WI38 (cell line): ENCODE measurements at regions not wholly inside any gene's neighbourhood (a gene's known extent, or its start where the extent isn't known, plus 50 kb on each side); places are given as distances from the start of the nearest gene placed in this dataset.
"Not testable (repeated sequence)": the region's sequence is repeated elsewhere in the genome, so short reads cannot be mapped to it uniquely, and the experiment has no call there.

Experiments
- H3K4me3 ChIP-seq: 2 replicates; pipeline ENCODE4 v1.5.1; 2011; ENCODE audit warnings: low read depth, mild to moderate bottlenecking, control low read depth, low read length
- TF ChIP-seq, protein P1 (sequence below): IDR thresholded peaks from 2 replicates; pipeline ENCODE4 v1.5.1; 2012; ENCODE audit warnings: low read depth, mild to moderate bottlenecking, control low read depth, low read length

DNA sequence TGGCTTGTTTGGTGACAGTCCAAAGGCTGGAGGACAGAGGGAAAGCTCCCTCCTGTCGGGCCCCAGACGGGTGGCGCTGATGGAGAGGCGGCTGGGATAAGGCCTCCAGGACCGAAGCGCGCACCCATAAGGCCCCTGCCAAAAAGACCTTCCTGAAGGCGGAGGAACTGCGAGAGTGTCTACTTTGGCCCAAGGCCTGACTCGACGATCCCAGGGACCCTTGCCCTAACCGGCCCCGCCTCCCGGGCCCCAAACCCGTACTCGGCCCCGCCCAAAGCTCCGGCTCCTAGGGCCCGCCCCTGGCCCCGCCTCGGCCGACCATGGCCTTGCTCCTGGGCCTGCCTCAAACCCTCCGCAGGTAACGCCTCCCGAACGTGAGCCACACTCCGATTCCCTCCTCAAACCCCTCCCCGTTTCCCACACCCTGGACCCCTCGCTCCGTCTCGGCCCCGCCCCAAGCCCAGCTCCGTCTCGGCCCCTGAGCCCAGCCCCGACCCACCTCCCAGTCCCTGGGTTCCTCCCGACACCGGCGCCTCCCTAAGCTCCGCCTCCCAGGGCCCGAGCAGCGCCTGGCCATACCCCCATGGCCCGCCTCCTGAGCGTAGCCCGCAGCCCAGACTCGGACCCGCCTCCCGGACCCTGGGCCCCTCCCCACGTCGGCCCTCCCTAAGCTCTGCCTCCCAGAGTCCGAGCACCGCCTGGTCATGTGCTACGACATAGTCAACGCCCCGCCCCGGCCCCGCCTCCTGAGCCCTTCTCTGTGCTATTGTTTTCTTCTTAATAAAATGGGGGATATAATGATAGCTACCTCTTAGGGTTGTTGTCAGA is 90.0 kb upstream of the DRD5 start:
- TF ChIP-seq, protein P1, sequence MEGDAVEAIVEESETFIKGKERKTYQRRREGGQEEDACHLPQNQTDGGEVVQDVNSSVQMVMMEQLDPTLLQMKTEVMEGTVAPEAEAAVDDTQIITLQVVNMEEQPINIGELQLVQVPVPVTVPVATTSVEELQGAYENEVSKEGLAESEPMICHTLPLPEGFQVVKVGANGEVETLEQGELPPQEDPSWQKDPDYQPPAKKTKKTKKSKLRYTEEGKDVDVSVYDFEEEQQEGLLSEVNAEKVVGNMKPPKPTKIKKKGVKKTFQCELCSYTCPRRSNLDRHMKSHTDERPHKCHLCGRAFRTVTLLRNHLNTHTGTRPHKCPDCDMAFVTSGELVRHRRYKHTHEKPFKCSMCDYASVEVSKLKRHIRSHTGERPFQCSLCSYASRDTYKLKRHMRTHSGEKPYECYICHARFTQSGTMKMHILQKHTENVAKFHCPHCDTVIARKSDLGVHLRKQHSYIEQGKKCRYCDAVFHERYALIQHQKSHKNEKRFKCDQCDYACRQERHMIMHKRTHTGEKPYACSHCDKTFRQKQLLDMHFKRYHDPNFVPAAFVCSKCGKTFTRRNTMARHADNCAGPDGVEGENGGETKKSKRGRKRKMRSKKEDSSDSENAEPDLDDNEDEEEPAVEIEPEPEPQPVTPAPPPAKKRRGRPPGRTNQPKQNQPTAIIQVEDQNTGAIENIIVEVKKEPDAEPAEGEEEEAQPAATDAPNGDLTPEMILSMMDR = no peak
- no peak overlapping the region for H3K4me3 ChIP-seq

DNA sequence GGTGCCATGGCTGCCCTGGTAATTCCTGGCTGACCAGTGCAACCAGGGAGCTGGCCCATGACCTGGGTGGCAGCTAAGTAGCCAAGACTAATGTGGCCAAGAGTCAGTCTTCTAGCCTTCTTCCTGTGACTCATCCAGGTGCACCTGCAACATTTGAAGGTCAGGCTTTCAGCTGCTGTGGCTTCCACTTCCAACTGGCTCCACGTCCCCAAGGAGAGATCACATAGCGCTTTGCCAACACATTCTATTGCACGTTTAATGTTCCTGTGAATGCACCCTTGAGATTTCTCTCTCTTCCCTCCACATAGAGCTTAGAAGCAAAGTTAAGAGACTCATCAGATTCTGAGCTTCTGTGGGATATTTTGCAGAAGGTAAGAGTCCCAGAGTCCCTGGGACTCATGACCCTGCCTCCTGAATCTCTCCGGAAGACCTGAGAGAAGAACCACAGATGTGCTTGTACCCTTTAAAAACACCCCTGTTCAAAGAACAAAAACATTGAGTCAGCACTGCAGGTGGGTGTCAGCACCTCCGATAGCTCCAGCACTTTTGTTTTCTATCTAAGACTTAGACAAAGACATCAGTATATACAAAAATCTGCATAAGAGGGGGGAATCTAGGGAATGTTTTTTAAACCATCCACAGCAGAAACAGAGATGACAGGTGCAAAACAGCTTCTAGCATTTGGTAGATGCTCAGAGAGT is 88.5 kb upstream of the DRD5 start:
- not testable (repeated sequence) for H3K4me3 ChIP-seq

DNA sequence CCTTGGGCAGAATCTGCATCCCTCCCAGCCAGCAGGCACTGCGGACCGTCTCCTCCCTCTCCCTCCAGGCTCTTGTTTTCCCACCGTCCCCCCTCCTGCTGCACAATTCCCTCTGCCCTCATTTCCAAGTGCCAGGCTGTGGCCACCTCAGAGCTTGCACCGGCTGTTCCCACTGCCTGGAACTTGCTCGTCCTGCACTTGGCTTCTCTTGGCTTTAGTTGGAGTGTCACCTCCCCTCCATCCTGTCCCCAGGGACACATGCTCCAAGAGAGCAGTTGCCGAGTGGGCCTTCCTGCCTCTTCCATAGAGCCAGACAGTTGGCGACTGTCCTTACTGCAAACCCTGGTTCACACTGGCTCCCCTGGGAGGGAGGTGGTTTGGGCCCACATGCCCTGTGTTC is 87.0 kb upstream of the DRD5 start:
- not testable (repeated sequence) for H3K4me3 ChIP-seq

DNA sequence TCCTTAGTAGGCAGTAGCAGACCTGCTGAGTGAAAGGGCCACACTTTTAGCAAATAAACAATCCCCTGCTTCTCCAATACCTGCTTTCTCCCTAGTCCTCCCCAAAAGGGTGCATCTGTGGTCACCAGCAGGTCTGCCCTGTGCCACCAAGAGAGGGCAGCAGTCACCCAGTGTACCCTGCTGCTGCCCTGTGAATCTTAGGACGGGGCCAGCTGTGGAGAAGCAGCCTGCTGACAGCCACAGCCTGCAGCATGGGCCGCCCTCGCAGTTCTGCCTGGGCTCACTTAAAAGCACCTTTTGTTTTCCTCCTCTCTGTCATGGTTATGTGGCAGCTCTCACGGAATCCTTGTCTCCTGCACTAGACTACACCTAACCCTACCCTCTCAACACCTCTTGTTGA is 85.4 kb upstream of the DRD5 start:
- H3K4me3 ChIP-seq = not testable (repeated sequence)

DNA sequence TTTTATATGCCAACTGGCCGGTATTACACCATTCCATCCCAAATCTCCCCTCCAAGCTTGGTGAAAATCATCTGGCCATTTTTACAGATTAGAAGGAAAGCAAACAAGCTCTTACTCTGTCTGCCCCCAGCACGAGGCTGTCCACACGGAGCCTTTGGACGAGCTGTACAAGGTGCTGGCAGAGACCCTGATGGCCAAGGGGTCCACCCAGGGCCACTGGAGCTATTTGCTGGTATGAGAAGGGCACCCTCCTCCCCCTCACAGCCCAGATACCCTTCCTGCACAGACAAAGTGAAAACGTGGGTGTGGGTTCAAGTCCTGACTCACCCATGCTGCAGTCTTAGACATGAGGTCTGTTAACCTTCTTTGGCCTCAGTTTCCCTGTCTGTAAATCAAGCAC is 84.9 kb upstream of the DRD5 start:
- H3K4me3 ChIP-seq = not testable (repeated sequence)

DNA sequence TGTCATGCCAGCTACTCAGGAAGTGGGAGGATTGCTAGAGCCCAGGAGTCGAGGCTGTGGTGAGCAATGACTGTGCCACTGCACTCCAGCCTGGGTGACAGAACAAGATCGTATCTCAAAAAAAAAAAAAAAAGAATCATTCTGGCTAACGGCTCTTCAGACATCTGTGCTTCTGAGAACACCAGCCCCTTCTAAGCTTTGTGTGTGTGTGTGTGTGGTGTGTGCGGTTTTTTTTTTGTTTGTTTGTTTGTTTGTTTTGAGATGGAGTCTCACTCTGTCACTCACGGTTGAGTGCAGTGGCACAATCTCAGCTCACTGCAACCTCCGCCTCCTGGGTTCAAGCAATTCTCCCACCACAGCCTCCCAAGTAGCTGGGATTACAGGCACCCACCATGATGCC is 79.4 kb upstream of the DRD5 start:
- not testable (repeated sequence) for H3K4me3 ChIP-seq

DNA sequence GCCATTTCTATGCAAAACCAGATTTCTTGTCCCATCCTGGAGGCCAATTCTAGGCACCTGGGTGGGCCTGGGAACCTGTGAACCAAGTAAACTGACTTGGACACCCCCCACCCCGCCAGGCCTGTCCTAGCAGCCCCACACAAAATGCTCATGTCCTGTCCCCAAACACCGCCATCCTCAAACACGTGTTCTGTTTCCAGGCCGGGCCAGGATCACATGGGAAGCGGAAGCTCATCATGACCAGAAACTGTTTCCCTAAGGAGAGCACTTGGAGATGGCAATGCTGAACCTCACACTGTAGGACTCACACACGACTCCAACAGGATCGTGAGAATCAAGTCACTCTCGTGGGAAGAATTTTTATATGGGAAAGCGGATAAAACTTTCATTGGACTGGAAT is 78.7 kb upstream of the DRD5 start:
- H3K4me3 ChIP-seq = not testable (repeated sequence)

DNA sequence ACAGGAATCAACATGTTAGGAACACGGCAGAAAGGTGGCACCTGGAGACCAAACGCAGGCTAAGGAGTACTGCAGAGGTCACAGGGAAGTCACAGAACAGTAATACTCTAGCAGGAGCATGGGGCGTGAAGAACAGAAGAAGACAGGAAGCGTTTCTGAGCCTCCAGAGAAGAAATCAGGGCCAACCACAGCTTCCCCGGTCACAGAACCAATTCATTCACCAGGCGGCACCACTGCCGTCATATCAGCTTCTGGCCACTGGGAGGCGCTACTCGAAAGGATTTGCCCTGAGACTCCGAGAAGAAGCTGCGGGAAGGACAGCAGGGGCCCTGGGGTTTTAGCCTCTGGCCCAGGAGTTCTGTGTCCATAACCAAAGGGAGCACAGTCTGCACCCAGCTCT is 78.0 kb upstream of the DRD5 start:
- TF ChIP-seq, protein P1 = no peak
- H3K4me3 ChIP-seq = no peak overlapping the region

DNA sequence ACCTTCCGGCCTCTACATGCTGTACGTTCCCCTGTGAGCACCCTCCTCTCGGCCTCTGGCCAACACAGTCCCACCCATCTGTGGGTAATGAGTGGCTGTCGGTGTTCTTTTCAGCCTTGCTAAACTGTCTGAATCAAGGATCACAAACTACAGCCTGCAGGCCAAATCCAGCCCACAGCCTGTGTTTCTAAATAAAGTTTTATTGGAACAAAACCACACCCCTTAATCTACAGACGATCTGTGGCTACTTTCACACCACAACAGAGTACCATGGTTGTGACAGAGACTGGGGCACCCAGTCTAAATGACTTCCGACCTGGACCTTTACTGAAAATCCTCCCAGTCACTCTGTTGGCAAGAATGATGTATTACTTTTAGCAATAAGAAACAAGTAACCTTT is 77.3 kb upstream of the DRD5 start:
- not testable (repeated sequence) for H3K4me3 ChIP-seq

DNA sequence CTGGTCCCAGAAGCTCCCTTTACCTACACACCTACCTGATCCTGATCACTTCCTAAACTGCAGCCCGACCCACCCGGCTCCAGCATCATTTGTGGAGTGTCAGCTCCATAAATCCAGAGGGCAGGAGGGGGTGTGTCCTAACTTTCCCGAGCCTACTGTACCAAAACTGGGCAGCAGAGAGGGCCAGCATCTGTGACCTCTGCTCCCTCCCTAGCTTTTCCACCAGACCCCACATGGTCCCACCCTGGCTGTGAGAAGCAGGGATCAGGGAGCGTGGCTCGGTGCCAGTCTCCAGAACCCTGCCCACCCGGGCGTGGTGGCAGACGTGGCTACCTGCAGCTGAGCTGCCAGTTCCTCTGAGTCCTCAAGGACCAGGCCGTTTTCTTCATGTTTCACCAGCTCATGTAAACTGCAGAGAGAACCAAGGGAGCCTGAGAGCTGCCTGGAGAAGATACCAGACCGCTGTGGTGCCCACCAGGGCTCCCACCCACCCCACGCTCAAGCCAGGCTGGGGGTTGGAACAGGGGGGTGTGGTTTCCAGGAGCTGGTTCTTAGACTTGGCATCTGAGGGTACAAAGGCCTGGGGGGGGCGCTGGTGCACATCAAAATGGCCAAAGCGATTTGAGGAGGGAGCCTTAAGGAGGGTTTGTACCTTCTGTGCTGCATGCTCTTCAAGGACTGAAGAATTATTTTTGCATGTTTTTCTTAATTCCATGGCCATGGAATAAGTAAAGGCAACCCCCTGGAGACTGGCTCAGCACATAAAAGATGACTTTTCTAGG is 76.7 kb upstream of the DRD5 start:
- TF ChIP-seq, protein P1 = no peak

DNA sequence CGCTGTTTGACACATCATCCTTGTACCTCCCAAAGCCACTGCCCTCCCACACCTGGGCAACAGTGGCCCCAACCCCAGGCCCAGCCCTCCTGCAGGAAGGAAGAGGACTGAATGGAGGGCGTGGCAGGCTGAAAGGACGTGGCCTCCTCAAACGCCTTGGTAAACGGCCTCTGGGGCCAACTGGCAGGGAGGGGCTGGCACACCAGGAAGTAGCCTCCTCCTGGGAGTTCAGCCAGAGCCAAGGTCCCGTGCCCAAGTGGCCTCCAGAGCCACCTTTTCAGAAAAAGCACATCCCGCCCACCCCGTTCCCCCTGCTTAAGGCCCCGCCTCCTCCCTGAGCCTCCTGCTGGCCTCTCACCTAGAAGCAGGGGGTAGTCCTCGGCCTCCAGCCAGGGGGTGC is 74.2 kb upstream of the DRD5 start:
- H3K4me3 ChIP-seq = not testable (repeated sequence)

More for the DNA sequence above, 76.7 kb upstream of the DRD5 start:
- H3K4me3 ChIP-seq = no peak overlapping the region

DNA sequence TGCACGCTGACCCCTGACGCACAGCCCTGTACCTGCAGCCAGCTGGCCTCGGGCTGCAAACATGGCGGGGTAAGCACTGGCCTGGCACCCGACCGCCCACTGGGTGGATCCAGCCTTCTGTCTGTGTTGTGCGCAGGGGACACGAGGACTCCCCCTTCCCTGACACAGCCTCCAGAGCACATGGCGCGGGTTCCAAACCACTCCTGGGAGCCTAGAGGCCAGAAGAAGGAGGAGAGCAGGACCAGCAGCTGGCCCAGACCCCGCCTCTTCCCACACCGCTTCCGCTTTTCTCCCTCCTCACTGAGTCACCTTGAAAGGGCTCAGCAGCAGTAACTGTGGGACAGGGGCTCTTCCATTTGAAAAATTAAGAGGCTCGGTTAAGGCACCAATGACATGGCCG is 73.5 kb upstream of the DRD5 start:
- not testable (repeated sequence) for H3K4me3 ChIP-seq
